ENCODE measurements at regions not wholly inside any gene's neighbourhood (a gene's known extent, or its start where the extent isn't known, plus 50 kb on each side); places are given as distances from the start of the nearest gene placed in this dataset.

- in situ Hi-C loops (cut with MboI; ENCODE audit: low sequenced_read_pairs) = no loop called here
- Histone ChIP-seq H3K4me1 (no peaks in the 10 kb centered on the region), H3K4me3 (no peak overlapping the region), H3K27me3 (ENCODE audit: low read depth) (peaks cover under 1% of the 10 kb centered on the region; the same call in 1 of the 2 replicates), H3K9me3 (no peaks in the 10 kb centered on the region), H3K36me3 (replicated peaks) (no peaks in the 10 kb centered on the region)
- DNase-seq (ENCODE audit: low spot score in 2 of 2) = no peak
Observed at GRCh38 chr1:29448456-29449235, 212.3 kb downstream of the PTPRU start.

- H3K4me1 ChIP-seq = no peaks in the 10 kb centered on the region
- no peak overlapping the region for H3K4me3 ChIP-seq
- in situ Hi-C loops (cut with MboI; ENCODE audit: low sequenced_read_pairs) = no loop called here
- H3K9me3 ChIP-seq = no peaks in the 10 kb centered on the region
- H3K27me3 ChIP-seq (ENCODE audit: low read depth) = peaks cover 11% of the 10 kb centered on the region; the same call in 1 of the 2 replicates
- no peaks in the 10 kb centered on the region for H3K36me3 ChIP-seq (replicated peaks)
- DNase-seq (ENCODE audit: low spot score in 2 of 2) = no peak
Observed at GRCh38 chr1:29447368-29447767, 211.0 kb downstream of the PTPRU start.

GRCh38 chr1:29444782-29445729 lies 208.7 kb downstream of the PTPRU start:
- H3K9me3 ChIP-seq = no peaks in the 10 kb centered on the region

GRCh38 chr1:29444081-29444715 lies 207.9 kb downstream of the PTPRU start:
- peaks cover 42% of the 10 kb centered on the region for H3K27me3 ChIP-seq (ENCODE audit: low read depth)
- no peak for DNase-seq (ENCODE audit: low spot score in 2 of 2)
- no peaks in the 10 kb centered on the region for H3K36me3 ChIP-seq (replicated peaks)
- in situ Hi-C loops (cut with MboI; ENCODE audit: low sequenced_read_pairs) = no loop called here
- H3K4me3 ChIP-seq = no peak overlapping the region
- H3K4me1 ChIP-seq = no peaks in the 10 kb centered on the region
- H3K9me3 ChIP-seq = no peaks in the 10 kb centered on the region

More at GRCh38 chr1:29444782-29445729, 208.7 kb downstream of the PTPRU start:
- H3K4me3 ChIP-seq = no peak overlapping the region
- in situ Hi-C loops (cut with MboI; ENCODE audit: low sequenced_read_pairs) = no loop called here
- no peaks in the 10 kb centered on the region for H3K36me3 ChIP-seq (replicated peaks)
- no peak for DNase-seq (ENCODE audit: low spot score in 2 of 2)
- H3K4me1 ChIP-seq = no peaks in the 10 kb centered on the region
- peaks cover 33% of the 10 kb centered on the region for H3K27me3 ChIP-seq (ENCODE audit: low read depth)

- Histone ChIP-seq H3K4me1 (no peaks in the 10 kb centered on the region), H3K4me3 (no peak overlapping the region), H3K27me3 (ENCODE audit: low read depth) (peaks cover 53% of the 10 kb centered on the region), H3K9me3 (no peaks in the 10 kb centered on the region), H3K36me3 (replicated peaks) (no peaks in the 10 kb centered on the region)
- in situ Hi-C loops (cut with MboI; ENCODE audit: low sequenced_read_pairs) = no loop called here
- DNase-seq (ENCODE audit: low spot score in 2 of 2) = no peak
Observed at GRCh38 chr1:29441916-29442668, 205.8 kb downstream of the PTPRU start.

GRCh38 chr1:29439615-29440014 lies 203.3 kb downstream of the PTPRU start:
- H3K9me3 ChIP-seq = no peaks in the 10 kb centered on the region
- in situ Hi-C loops (cut with MboI; ENCODE audit: low sequenced_read_pairs) = no loop called here
- peaks cover 57% of the 10 kb centered on the region for H3K27me3 ChIP-seq (ENCODE audit: low read depth)
- no peak overlapping the region for H3K4me3 ChIP-seq
- H3K4me1 ChIP-seq = no peaks in the 10 kb centered on the region
- H3K36me3 ChIP-seq (replicated peaks) = no peaks in the 10 kb centered on the region
- no peak for DNase-seq (ENCODE audit: low spot score in 2 of 2)

GRCh38 chr1:29438991-29439390 lies 202.7 kb downstream of the PTPRU start:
- peaks cover 57% of the 10 kb centered on the region for H3K27me3 ChIP-seq (ENCODE audit: low read depth)
- no peaks in the 10 kb centered on the region for H3K36me3 ChIP-seq (replicated peaks)
- no peak overlapping the region for H3K4me3 ChIP-seq
- in situ Hi-C loops (cut with MboI; ENCODE audit: low sequenced_read_pairs) = no loop called here
- no peaks in the 10 kb centered on the region for H3K9me3 ChIP-seq
- H3K4me1 ChIP-seq = no peaks in the 10 kb centered on the region
- DNase-seq (ENCODE audit: low spot score in 2 of 2) = no peak

- Histone ChIP-seq H3K4me1 (no peaks in the 10 kb centered on the region), H3K36me3 (replicated peaks) (no peaks in the 10 kb centered on the region), H3K27me3 (ENCODE audit: low read depth) (peaks cover 51% of the 10 kb centered on the region), H3K4me3 (no peak overlapping the region), H3K9me3 (no peaks in the 10 kb centered on the region)
- DNase-seq (ENCODE audit: low spot score in 2 of 2) = no peak
- in situ Hi-C loops (cut with MboI; ENCODE audit: low sequenced_read_pairs) = no loop called here
Observed at GRCh38 chr1:29437946-29438345, 201.6 kb downstream of the PTPRU start.

GRCh38 chr1:29436181-29436785 lies 200.0 kb downstream of the PTPRU start:
- H3K4me3 ChIP-seq = no peak overlapping the region
- H3K4me1 ChIP-seq = no peaks in the 10 kb centered on the region
- DNase-seq (ENCODE audit: low spot score in 2 of 2) = no peak
- H3K9me3 ChIP-seq = no peaks in the 10 kb centered on the region
- in situ Hi-C loops (cut with MboI; ENCODE audit: low sequenced_read_pairs) = no loop called here
- H3K27me3 ChIP-seq (ENCODE audit: low read depth) = peaks cover 35% of the 10 kb centered on the region
- no peaks in the 10 kb centered on the region for H3K36me3 ChIP-seq (replicated peaks)

GRCh38 chr1:29433830-29434229 lies 197.5 kb downstream of the PTPRU start:
- in situ Hi-C loops (cut with MboI; ENCODE audit: low sequenced_read_pairs) = no loop called here
- H3K9me3 ChIP-seq = no peaks in the 10 kb centered on the region; the same call in 1 of the 2 replicates
- no peaks in the 10 kb centered on the region for H3K36me3 ChIP-seq (replicated peaks)
- H3K27me3 ChIP-seq (ENCODE audit: low read depth) = peaks cover 11% of the 10 kb centered on the region
- DNase-seq (ENCODE audit: low spot score in 2 of 2) = no peak
- no peak overlapping the region for H3K4me3 ChIP-seq
- H3K4me1 ChIP-seq = no peaks in the 10 kb centered on the region

GRCh38 chr1:29431138-29431537 lies 194.8 kb downstream of the PTPRU start:
- Histone ChIP-seq H3K27me3 (ENCODE audit: low read depth) (0 out of 2 replicates have a peak, but pooled peaks cover 2% of the 10 kb centered on the region), H3K4me3 (no peak overlapping the region), H3K4me1 (no peaks in the 10 kb centered on the region), H3K36me3 (replicated peaks) (no peaks in the 10 kb centered on the region), H3K9me3 (no peaks in the 10 kb centered on the region; the same call in 1 of the 2 replicates)
- DNase-seq (ENCODE audit: low spot score in 2 of 2) = no peak
- in situ Hi-C loops (cut with MboI; ENCODE audit: low sequenced_read_pairs) = no loop called here

GRCh38 chr1:29429656-29430055 lies 193.3 kb downstream of the PTPRU start:
- no peaks in the 10 kb centered on the region for H3K4me1 ChIP-seq
- no peaks in the 10 kb centered on the region for H3K27me3 ChIP-seq (ENCODE audit: low read depth)
- in situ Hi-C loops (cut with MboI; ENCODE audit: low sequenced_read_pairs) = no loop called here
- H3K36me3 ChIP-seq (replicated peaks) = no peaks in the 10 kb centered on the region
- no peak for DNase-seq (ENCODE audit: low spot score in 2 of 2)
- H3K4me3 ChIP-seq = no peak overlapping the region
- H3K9me3 ChIP-seq = no peaks in the 10 kb centered on the region; the same call in 1 of the 2 replicates

GRCh38 chr1:29428997-29429396 lies 192.7 kb downstream of the PTPRU start:
- no peak for DNase-seq (ENCODE audit: low spot score in 2 of 2)
- H3K9me3 ChIP-seq = no peaks in the 10 kb centered on the region; the same call in 1 of the 2 replicates
- in situ Hi-C loops (cut with MboI; ENCODE audit: low sequenced_read_pairs) = no loop called here
- H3K4me1 ChIP-seq = no peaks in the 10 kb centered on the region
- H3K36me3 ChIP-seq (replicated peaks) = no peaks in the 10 kb centered on the region
- H3K27me3 ChIP-seq (ENCODE audit: low read depth) = no peaks in the 10 kb centered on the region
- no peak overlapping the region for H3K4me3 ChIP-seq

All from HAP-1 (cell line).